ENCODE measurements at regions not wholly inside any gene's neighbourhood (a gene's known extent, or its start where the extent isn't known, plus 50 kb on each side); places are given as distances from the start of the nearest gene placed in this dataset.

GRCh38 chr21:21807598-21807903 is 809.3 kb downstream of the NCAM2 start:
- peaks cover 4 to 5% of the 10 kb centered on the region in 2 experiments for H3K9me3 ChIP-seq (ENCODE audit: control insufficient read depth in 1 of 2, insufficient read depth in 1 of 2, low read length in 2 of 2)
- H3K27ac ChIP-seq (ENCODE audit: low read depth in 1 of 2, low read length in 2 of 2), result no peak overlapping the region
- no peak overlapping the region for H3K4me3 ChIP-seq (ENCODE audit: low read length)
- H3K9me3 Mint-ChIP-seq, result peaks cover 3% of the 10 kb centered on the region
- no peaks in the 10 kb centered on the region for H3K4me1 Mint-ChIP-seq (ENCODE audit: low read depth)
- ChIA-PET POLR2A (no interaction called here), CTCF (no interaction called here)
- TF ChIP-seq CTCF (IDR thresholded peaks at IDR 0.05), result no peak
- DNase-seq (no peak), ATAC-seq (ENCODE audit: poor library complexity) (no peak)
- H3K27me3 Mint-ChIP-seq, result no peaks in the 10 kb centered on the region
- no peak overlapping the region for H3K4me3 Mint-ChIP-seq
- no peaks in the 10 kb centered on the region for H3K36me3 Mint-ChIP-seq (ENCODE audit: low read depth)
- intact Hi-C loops (cut with DNase I, micrococcal nuclease), result no loop called here
- no peaks in the 10 kb centered on the region for H3K4me1 ChIP-seq (ENCODE audit: insufficient read depth, low read length)
- no peak overlapping the region for H3K27ac Mint-ChIP-seq
- no peaks in the 10 kb centered on the region for H3K36me3 ChIP-seq (ENCODE audit: insufficient read depth, low read length)
- H3K27me3 ChIP-seq (ENCODE audit: control insufficient read depth in 1 of 2, insufficient read depth in 2 of 2, low read length in 2 of 2), result no peaks in the 10 kb centered on the region

- no peak overlapping the region for H3K4me3 ChIP-seq (ENCODE audit: low read length)
- CTCF ChIA-PET, result no interaction called here
- H3K36me3 ChIP-seq (ENCODE audit: insufficient read depth, low read length), result no peaks in the 10 kb centered on the region
- no peak overlapping the region for H3K27ac ChIP-seq (ENCODE audit: low read depth in 1 of 2, low read length in 2 of 2)
- TF ChIP-seq CTCF (IDR thresholded peaks at IDR 0.05), result no peak
- no peaks in the 10 kb centered on the region for H3K27me3 ChIP-seq (ENCODE audit: control insufficient read depth in 1 of 2, insufficient read depth in 2 of 2, low read length in 2 of 2)
- no peaks in the 10 kb centered on the region for H3K4me1 ChIP-seq (ENCODE audit: insufficient read depth, low read length)
- POLR2A ChIA-PET, result no interaction called here
- no peaks in the 10 kb centered on the region for H3K9me3 Mint-ChIP-seq
- H3K27ac Mint-ChIP-seq, result no peak overlapping the region
- H3K4me1 Mint-ChIP-seq (ENCODE audit: low read depth), result no peaks in the 10 kb centered on the region
- H3K36me3 Mint-ChIP-seq (ENCODE audit: low read depth), result no peaks in the 10 kb centered on the region
- no peak overlapping the region for H3K4me3 Mint-ChIP-seq
- ATAC-seq (ENCODE audit: poor library complexity) (no peak), DNase-seq (no peak)
- no peaks in the 10 kb centered on the region for H3K27me3 Mint-ChIP-seq
- intact Hi-C loops (cut with DNase I, micrococcal nuclease), result no loop called here
- H3K9me3 ChIP-seq (ENCODE audit: control insufficient read depth in 1 of 2, insufficient read depth in 1 of 2, low read length in 2 of 2), result peaks cover 2 to 5% of the 10 kb centered on the region in 2 experiments
Observed at GRCh38 chr21:21813289-21813688, 815.1 kb downstream of the NCAM2 start.

- intact Hi-C loops (cut with DNase I, micrococcal nuclease), result no loop called here
- H3K4me1 ChIP-seq (ENCODE audit: insufficient read depth, low read length), result no peaks in the 10 kb centered on the region
- no peak for TF ChIP-seq CTCF (IDR thresholded peaks at IDR 0.05)
- Mint-ChIP-seq H3K27ac (no peak overlapping the region), H3K4me1 (ENCODE audit: low read depth) (no peaks in the 10 kb centered on the region), H3K36me3 (ENCODE audit: low read depth) (no peaks in the 10 kb centered on the region), H3K4me3 (no peak overlapping the region), H3K9me3 (no peaks in the 10 kb centered on the region), H3K27me3 (no peaks in the 10 kb centered on the region)
- CTCF ChIA-PET, result no interaction called here
- no peak for DNase-seq
- H3K27ac ChIP-seq (ENCODE audit: low read depth in 1 of 2, low read length in 2 of 2), result no peak overlapping the region
- POLR2A ChIA-PET, result no interaction called here
- no peaks in the 10 kb centered on the region for H3K9me3 ChIP-seq (ENCODE audit: control insufficient read depth in 1 of 2, insufficient read depth in 1 of 2, low read length in 2 of 2)
- no peaks in the 10 kb centered on the region for H3K27me3 ChIP-seq (ENCODE audit: control insufficient read depth in 1 of 2, insufficient read depth in 2 of 2, low read length in 2 of 2)
- ATAC-seq (ENCODE audit: poor library complexity), result no peak
- H3K36me3 ChIP-seq (ENCODE audit: insufficient read depth, low read length), result no peaks in the 10 kb centered on the region
- no peak overlapping the region for H3K4me3 ChIP-seq (ENCODE audit: low read length)
Observed at GRCh38 chr21:21813934-21814333, 815.7 kb downstream of the NCAM2 start.

Data from CD4-positive, alpha-beta T cell (primary cell).